A549 (cell line): ENCODE measurements at regions not wholly inside any gene's neighbourhood (a gene's known extent, or its start where the extent isn't known, plus 50 kb on each side); places are given as distances from the start of the nearest gene placed in this dataset.
A peak's percentile ranks its signal among the peaks of the same experiment; 100 is the strongest.

Source experiments
- ATAC-seq, 2 experiments: fragments of 200-7000 bp in 1 of 2; fragments of >200 bp in 1 of 2; cut with Nextera tagmentation in 1 of 2; cut with Tn5 transposase in 1 of 2; 3 replicates each; pipeline versions ENCODE4 v1.8.0 to v1.9.1; 2018 to 2020; ENCODE audit warnings: mild to moderate bottlenecking in 1 of 2, moderate library complexity in 1 of 2
- CTCF ChIA-PET: fragments of 300-600 bp; sonication (Branson Sonifier 250); formaldehyde crosslinking; extraction: SDS; loops from one replicate; lab custom pipeline; 2021; ENCODE audit warnings: antibody characterized with exemption, inconsistent platforms; lab: Yijun Ruan, JAX
- POLR2A ChIA-PET: fragments of 350-600 bp; formaldehyde crosslinking; extraction: SDS; loops from one replicate; lab custom pipeline; 2021; ENCODE audit warnings: antibody characterized with exemption, inconsistent platforms; lab: Yijun Ruan, JAX
- DNase-seq, 2 experiments: peaks; one replicate each; pipeline versions ENCODE4 v3.0.0 to v3.0.0-alpha.2; 2011 to 2016; ENCODE audit warnings: low read depth in 1 of 2, low spot score in 1 of 2
- FAIRE-seq: peaks from 2 replicates; lab custom pipeline; 2011; peaks lifted over from hg19 to GRCh38; lab: Jason Lieb, UNC
- H3K27ac ChIP-seq, 2 experiments: fragments of >200 bp; sonication (Bioruptor Twin); formaldehyde crosslinking; 3 replicates each; pipeline ENCODE4 v1.5.1; 2016 to 2017
- H3K4me1 ChIP-seq: fragments of >200 bp; sonication (Bioruptor Twin); formaldehyde crosslinking; 3 replicates; pipeline ENCODE4 v1.6.1; 2016
- H3K4me2 ChIP-seq: fragments of >200 bp; sonication (Bioruptor Twin); formaldehyde crosslinking; 3 replicates; pipeline ENCODE4 v1.6.1; 2016
- H3K4me3 ChIP-seq: fragments of >200 bp; sonication (Bioruptor Twin); formaldehyde crosslinking; 3 replicates; pipeline ENCODE4 v1.5.1; 2016
- H3K9me3 ChIP-seq: fragments of >200 bp; sonication (Bioruptor Twin); formaldehyde crosslinking; 3 replicates; pipeline ENCODE4 v1.6.1; 2016
- EHF ChIP-seq: fragments of 250-450 bp; sonication (Bioruptor Pico); IDR thresholded peaks from 2 replicates; pipeline ENCODE4 v1.5.0; 2020; ENCODE audit warnings: mild to moderate bottlenecking
- EHMT2 ChIP-seq: fragments of 200-600 bp; sonication (generic); IDR thresholded peaks from 2 replicates; pipeline ENCODE4 v1.6.1; 2016; ENCODE audit warnings: antibody characterized with exemption, low read depth, mild to moderate bottlenecking, moderate library complexity
- ELK1 ChIP-seq: fragments of 150-350 bp; IDR thresholded peaks from 2 replicates; pipeline ENCODE4 v1.6.1; 2014; ENCODE audit warnings: low read depth, mild to moderate bottlenecking, low read length
- FOSL2 ChIP-seq, 2 experiments: fragments of 450-650 bp in 1 of 2; fragments of >200 bp in 1 of 2; sonication (Bioruptor Twin) in 1 of 2; formaldehyde crosslinking; IDR thresholded peaks; 2 replicates each; pipeline versions ENCODE4 v1.5.0 to v1.6.1; 2016 to 2020; ENCODE audit warnings: mild to moderate bottlenecking in 1 of 2, moderate library complexity in 1 of 2
- HDAC2 ChIP-seq: fragments of 200-600 bp; sonication (generic); IDR thresholded peaks from 2 replicates; pipeline ENCODE4 v1.6.1; 2016
- HES2 ChIP-seq: fragments of >200 bp; sonication (Bioruptor Twin); formaldehyde crosslinking; IDR thresholded peaks from 2 replicates; pipeline ENCODE4 v1.6.1; 2016
- HEYL ChIP-seq: fragments of 250-450 bp; sonication (Bioruptor Pico); IDR thresholded peaks from 2 replicates; pipeline ENCODE4 v1.8.0; 2021; ENCODE audit warnings: mild to moderate bottlenecking, moderate library complexity
- MAX ChIP-seq: IDR thresholded peaks from 2 replicates; pipeline ENCODE4 v1.6.1; 2012
- NPAS2 ChIP-seq: fragments of 250-450 bp; sonication (Bioruptor Pico); IDR thresholded peaks from 2 replicates; pipeline ENCODE4 v1.8.0; 2022; ENCODE audit warnings: mild to moderate bottlenecking, moderate library complexity, borderline replicate concordance
- NR3C1 ChIP-seq: fragments of >200 bp; sonication (Bioruptor Twin); formaldehyde crosslinking; IDR thresholded peaks from 3 replicates; pipeline ENCODE4 v1.6.1; 2017
- PHF8 ChIP-seq: fragments of 200-600 bp; sonication (generic); IDR thresholded peaks from 2 replicates; pipeline ENCODE4 v1.6.1; 2016; ENCODE audit warnings: low read depth, mild to moderate bottlenecking, antibody characterized with exemption, moderate library complexity, borderline replicate concordance
- POLR2A ChIP-seq: IDR thresholded peaks from 2 replicates; pipeline ENCODE4 v1.6.1; 2012; ENCODE audit warnings: mild to moderate bottlenecking, low read length
- RFX5 ChIP-seq: fragments of 450-650 bp; IDR thresholded peaks from 2 replicates; pipeline ENCODE4 v1.7.1; 2014; ENCODE audit warnings: antibody characterized with exemption, mild to moderate bottlenecking, moderate library complexity
- RNF2 ChIP-seq: fragments of 200-600 bp; sonication (generic); IDR thresholded peaks from 2 replicates; pipeline ENCODE4 v1.6.1; 2016; ENCODE audit warnings: low read depth, mild to moderate bottlenecking, antibody characterized with exemption, moderate library complexity, borderline replicate concordance
- ZNF302 ChIP-seq: fragments of 250-450 bp; sonication (Bioruptor Pico); IDR thresholded peaks from 2 replicates; pipeline ENCODE4 v1.9.0; 2021; ENCODE audit warnings: inconsistent platforms, mild to moderate bottlenecking, moderate library complexity
- ZSCAN20 ChIP-seq: fragments of 250-450 bp; sonication (Bioruptor Pico); IDR thresholded peaks from 2 replicates; pipeline ENCODE4 v1.8.0; 2022; ENCODE audit warnings: mild to moderate bottlenecking, moderate library complexity
- WGBS: methylation state at CpG from one replicate; pipeline ENCODE4 v1.1.6; 2017; ENCODE audit errors: missing lambda C conversion rate; 5-methylcytosine and 5-hydroxymethylcytosine counted together
- TF ChIP-seq, protein P1 (sequence below): fragments of >200 bp; sonication (Bioruptor Twin); formaldehyde crosslinking; IDR thresholded peaks from 3 replicates; pipeline ENCODE4 v1.5.1; 2016
- TF ChIP-seq, protein P2 (sequence below): fragments of 250-450 bp; sonication (Bioruptor Pico); IDR thresholded peaks from 2 replicates; pipeline ENCODE4 v1.5.0; 2020; ENCODE audit warnings: low read depth, mild to moderate bottlenecking, moderate library complexity

GRCh38 chr7:142379201-142379885 lies 121.5 kb upstream of the PRSS58 start:
- H3K9me3 ChIP-seq = no peaks in the 10 kb centered on the region
- no peak overlapping the region for H3K4me3 ChIP-seq
- FAIRE-seq (no peak), DNase-seq (no peak), ATAC-seq (no peak)
- H3K27ac ChIP-seq = no peak overlapping the region
- TF ChIP-seq HES2 (no peak), FOSL2 (IDR thresholded peaks at IDR 0.05) (no peak), FOSL2 (CRISPR knock-in tag; IDR thresholded peaks at IDR 0.05) (no peak), HEYL (CRISPR knock-in tag) (no peak), ELK1 (no peak)
- TF ChIP-seq, protein P1, sequence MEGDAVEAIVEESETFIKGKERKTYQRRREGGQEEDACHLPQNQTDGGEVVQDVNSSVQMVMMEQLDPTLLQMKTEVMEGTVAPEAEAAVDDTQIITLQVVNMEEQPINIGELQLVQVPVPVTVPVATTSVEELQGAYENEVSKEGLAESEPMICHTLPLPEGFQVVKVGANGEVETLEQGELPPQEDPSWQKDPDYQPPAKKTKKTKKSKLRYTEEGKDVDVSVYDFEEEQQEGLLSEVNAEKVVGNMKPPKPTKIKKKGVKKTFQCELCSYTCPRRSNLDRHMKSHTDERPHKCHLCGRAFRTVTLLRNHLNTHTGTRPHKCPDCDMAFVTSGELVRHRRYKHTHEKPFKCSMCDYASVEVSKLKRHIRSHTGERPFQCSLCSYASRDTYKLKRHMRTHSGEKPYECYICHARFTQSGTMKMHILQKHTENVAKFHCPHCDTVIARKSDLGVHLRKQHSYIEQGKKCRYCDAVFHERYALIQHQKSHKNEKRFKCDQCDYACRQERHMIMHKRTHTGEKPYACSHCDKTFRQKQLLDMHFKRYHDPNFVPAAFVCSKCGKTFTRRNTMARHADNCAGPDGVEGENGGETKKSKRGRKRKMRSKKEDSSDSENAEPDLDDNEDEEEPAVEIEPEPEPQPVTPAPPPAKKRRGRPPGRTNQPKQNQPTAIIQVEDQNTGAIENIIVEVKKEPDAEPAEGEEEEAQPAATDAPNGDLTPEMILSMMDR = no peak
- H3K4me1 ChIP-seq = no peaks in the 10 kb centered on the region
- CTCF ChIA-PET = interaction anchor here (0.7 to 1.1 kb wide), 4 partner anchors 15 to 1000 kb away, joined by 3 to 4 read pairs (median 3); no protein-coding TSS in a partner anchor
- WGBS = 45% methylated on average over 6 of the region's 6 CpGs
- H3K4me2 ChIP-seq = no peak overlapping the region
- POLR2A ChIA-PET = no interaction called here

DNA sequence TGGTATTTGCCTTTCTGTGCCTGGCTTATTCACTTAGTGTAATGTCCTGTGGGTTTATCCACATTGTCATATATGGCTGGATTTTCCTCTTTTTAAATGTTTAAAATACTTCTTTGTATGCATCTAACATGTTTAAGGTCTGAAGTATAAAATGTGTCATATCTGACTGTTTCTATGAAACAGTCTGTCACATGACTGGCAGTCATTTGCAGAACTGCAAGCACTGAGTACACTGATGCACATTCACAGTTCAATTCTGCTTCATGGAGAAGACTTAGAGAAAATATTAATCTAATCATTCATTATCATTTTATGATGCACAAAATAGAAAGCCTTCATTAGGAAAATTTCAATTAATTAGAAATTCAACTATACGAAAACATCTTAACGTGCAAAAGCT lies 119.7 kb upstream of the PRSS58 start:
- CTCF ChIA-PET = no interaction called here
- no peak overlapping the region for H3K4me3 ChIP-seq
- POLR2A ChIA-PET = no interaction called here
- H3K4me2 ChIP-seq = no peak overlapping the region
- no peak for FAIRE-seq
- no peak overlapping the region for H3K27ac ChIP-seq
- no peaks in the 10 kb centered on the region for H3K4me1 ChIP-seq
- no peak for TF ChIP-seq MAX
- TF ChIP-seq RNF2 = no peak
- TF ChIP-seq POLR2A = no peak
- TF ChIP-seq, protein P2, sequence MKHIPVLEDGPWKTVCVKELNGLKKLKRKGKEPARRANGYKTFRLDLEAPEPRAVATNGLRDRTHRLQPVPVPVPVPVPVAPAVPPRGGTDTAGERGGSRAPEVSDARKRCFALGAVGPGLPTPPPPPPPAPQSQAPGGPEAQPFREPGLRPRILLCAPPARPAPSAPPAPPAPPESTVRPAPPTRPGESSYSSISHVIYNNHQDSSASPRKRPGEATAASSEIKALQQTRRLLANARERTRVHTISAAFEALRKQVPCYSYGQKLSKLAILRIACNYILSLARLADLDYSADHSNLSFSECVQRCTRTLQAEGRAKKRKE (CRISPR knock-in tag) = no peak
- no peak for TF ChIP-seq PHF8
- no peak for TF ChIP-seq NR3C1
- no peak for TF ChIP-seq ZNF302 (CRISPR knock-in tag)
- 65% methylated on average over 2 of the region's 2 CpGs for WGBS
- DNase-seq = no peak
- no peaks in the 10 kb centered on the region for H3K9me3 ChIP-seq
- no peak for ATAC-seq

DNA sequence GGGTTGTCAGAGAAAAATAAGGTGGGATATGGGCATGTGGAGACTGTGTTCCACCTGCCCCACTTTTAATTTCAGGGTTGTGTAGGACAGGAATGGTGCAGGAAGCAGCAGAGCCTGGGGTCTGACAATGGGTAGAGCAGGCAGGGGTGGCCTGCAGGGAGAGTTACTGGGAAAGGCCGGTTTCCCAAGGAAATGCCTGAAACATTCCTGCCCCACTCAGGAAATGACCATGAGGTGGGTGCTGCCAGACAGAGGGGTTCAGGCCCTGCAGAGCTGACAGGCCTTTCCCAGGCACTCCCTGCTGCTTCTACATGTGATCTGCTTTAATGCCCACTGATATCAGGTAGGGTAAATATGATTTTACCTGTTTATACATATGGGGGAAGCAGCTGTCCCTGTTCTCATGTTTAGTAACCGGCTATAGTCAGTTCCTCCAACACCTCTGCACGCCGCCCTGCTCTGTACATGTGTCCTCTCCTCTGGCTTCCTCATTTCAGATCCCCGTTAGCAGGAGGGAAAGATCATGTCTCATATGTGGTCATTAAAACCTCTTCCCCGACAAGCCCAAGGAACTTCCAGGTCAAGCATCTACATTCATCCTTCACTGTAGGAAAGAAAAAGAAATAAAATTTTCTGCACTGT lies 118.6 kb upstream of the PRSS58 start:
- 62% methylated on average over 6 of the region's 6 CpGs for WGBS
- H3K4me1 ChIP-seq = no peaks in the 10 kb centered on the region
- FAIRE-seq = no peak
- H3K27ac ChIP-seq = no peak overlapping the region
- H3K9me3 ChIP-seq = no peaks in the 10 kb centered on the region
- no peak overlapping the region for H3K4me3 ChIP-seq
- no peak for DNase-seq
- ATAC-seq = peak; percentile 17 to 25; a peak in 2 of 6 replicates
- POLR2A ChIA-PET = no interaction called here
- TF ChIP-seq EHF (CRISPR knock-in tag) (no peak), RNF2 (no peak), NPAS2 (CRISPR knock-in tag) (no peak), EHMT2 (no peak), ZSCAN20 (CRISPR knock-in tag) (no peak), RFX5 (no peak), HDAC2 (no peak)
- TF ChIP-seq, all 56 proteins: peak for 0
- H3K4me2 ChIP-seq = no peak overlapping the region
- CTCF ChIA-PET = no interaction called here
